Fibroblast of pulmonary artery (primary cell): ENCODE measurements at regions not wholly inside any gene's neighbourhood (a gene's known extent, or its start where the extent isn't known, plus 50 kb on each side); places are given as distances from the start of the nearest gene placed in this dataset.

Source experiments
- DNase-seq: peaks from one replicate; pipeline ENCODE4 v3.0.0-alpha.2; 2010; ENCODE audit warnings: low read depth
- H3K4me3 ChIP-seq: replicated peaks from 2 replicates; pipeline ENCODE4 v1.5.1; 2011; ENCODE audit warnings: low read depth, mild to moderate bottlenecking, control low read depth, low read length, moderate library complexity
- TF ChIP-seq, protein P1 (sequence below): IDR thresholded peaks from 2 replicates; pipeline ENCODE4 v1.5.1; 2011; ENCODE audit warnings: mild to moderate bottlenecking, control low read depth, low read length, inconsistent platforms; ENCODE audit errors: missing control alignments

DNA sequence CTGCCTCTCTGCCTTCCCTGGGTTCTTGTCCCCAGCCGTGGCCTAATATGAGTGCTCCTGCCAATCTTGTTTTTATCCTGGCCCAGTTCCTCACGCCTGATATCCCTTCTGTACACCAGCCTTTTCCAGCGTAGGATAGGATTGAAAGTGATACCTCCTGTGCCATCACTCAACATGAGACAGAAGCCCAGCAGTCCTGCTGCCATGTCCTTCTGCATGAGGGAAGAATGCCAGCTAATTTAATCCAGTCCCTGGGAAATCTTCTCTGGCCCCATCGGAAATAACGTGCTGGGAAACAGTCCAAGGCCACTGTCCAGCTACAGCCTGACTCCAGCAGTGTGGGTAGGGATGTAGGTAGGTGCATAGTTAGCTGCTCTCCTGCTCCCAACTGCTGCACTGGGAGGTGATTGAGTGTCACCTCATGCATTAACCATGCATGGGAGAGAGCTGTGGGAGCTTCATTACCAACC lies 92.0 kb upstream of the TPM1 start:
- no peak overlapping the region for H3K4me3 ChIP-seq
- DNase-seq: no peak
- TF ChIP-seq, protein P1, sequence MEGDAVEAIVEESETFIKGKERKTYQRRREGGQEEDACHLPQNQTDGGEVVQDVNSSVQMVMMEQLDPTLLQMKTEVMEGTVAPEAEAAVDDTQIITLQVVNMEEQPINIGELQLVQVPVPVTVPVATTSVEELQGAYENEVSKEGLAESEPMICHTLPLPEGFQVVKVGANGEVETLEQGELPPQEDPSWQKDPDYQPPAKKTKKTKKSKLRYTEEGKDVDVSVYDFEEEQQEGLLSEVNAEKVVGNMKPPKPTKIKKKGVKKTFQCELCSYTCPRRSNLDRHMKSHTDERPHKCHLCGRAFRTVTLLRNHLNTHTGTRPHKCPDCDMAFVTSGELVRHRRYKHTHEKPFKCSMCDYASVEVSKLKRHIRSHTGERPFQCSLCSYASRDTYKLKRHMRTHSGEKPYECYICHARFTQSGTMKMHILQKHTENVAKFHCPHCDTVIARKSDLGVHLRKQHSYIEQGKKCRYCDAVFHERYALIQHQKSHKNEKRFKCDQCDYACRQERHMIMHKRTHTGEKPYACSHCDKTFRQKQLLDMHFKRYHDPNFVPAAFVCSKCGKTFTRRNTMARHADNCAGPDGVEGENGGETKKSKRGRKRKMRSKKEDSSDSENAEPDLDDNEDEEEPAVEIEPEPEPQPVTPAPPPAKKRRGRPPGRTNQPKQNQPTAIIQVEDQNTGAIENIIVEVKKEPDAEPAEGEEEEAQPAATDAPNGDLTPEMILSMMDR: no peak

DNA sequence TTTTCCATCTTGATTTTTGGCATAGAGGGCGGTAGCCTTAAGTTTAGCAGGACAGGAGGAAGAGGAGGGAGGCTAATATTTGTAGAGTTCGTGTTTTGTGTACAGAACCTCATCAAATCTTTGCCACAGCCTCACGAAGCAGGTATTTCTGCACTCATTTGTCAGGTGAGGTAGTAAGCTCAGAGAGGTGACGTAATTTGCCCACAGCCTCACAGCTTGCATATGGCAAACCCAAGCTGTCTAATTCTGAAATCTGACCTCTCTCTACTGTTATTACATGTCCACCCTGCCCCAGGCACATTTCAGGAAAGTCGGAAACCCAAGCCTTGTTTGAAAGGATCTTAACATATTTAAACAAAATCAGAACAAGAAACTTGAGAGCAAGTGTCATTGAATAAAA lies 91.1 kb upstream of the TPM1 start:
- DNase-seq: no peak
- no peak overlapping the region for H3K4me3 ChIP-seq
- TF ChIP-seq, protein P1: no peak

DNA sequence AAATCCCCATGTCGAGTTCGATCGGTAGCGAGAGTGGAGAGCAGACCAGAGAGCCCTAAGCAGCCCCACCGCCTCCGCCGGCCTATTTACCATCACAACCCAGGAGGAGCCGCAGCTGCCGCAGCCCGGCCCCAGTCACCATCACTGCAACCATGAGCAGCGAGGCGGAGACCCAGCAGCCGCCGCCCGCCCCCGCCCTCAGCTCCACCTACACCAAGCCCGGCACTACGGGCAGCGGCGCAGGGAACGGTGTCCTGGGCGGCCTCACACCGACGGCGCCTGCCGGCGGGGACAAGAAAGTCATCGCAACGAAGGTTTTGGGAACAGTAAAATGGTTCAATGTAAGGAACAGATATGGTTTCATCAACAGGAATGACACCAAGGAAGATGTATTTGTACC lies 89.5 kb upstream of the TPM1 start:
- no peak overlapping the region for H3K4me3 ChIP-seq
- TF ChIP-seq, protein P1: no peak
- DNase-seq: no peak

DNA sequence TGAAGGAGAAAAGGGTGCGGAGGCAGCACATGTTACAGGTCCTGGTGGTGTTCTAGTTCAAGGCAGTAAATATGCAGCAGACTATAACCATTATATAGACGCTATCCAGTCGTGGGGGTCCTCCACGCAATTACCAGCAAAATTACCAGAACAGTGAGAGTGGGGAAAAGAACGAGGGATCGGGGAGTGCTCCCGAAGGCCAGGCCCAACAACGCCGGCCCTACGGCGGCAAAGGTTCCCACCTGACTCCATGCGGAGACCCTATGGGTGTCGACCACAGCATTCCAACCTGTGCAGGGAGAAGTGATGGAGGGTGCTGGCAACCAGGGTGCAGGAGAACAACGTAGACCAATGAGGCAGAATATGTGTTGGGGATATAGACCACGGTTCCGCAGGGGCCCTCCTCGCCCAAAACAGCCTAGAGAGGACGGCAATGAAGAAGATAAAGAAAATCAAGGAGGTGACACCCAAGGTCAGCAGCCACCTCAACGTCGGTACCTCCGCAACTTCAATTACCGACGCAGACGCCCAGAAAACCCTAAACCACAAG lies 89.0 kb upstream of the TPM1 start:
- TF ChIP-seq, protein P1: no peak
- H3K4me3 ChIP-seq: no peak overlapping the region
- no peak for DNase-seq

DNA sequence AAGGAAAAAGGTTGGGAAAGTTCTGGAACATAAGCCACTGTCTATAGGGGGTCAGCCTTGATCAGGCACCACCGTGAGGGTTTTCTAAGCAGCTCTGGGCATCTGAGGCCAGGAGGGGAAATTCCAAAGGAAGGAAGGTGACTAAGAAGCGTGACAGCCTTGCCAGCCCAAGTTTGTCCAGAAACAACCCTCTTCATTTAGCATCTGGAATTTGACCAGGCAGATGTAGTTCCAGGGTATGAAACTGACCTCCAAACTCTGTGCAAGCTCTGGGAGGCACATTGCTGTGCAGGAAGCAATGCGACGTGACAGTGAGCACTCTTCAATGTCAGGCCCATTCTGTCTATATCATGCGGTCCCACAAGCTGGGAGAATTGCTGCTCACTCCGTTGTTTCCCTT lies 85.4 kb upstream of the TPM1 start:
- peak; percentile 48 for DNase-seq
- TF ChIP-seq, protein P1: no peak
- no peak overlapping the region for H3K4me3 ChIP-seq

DNA sequence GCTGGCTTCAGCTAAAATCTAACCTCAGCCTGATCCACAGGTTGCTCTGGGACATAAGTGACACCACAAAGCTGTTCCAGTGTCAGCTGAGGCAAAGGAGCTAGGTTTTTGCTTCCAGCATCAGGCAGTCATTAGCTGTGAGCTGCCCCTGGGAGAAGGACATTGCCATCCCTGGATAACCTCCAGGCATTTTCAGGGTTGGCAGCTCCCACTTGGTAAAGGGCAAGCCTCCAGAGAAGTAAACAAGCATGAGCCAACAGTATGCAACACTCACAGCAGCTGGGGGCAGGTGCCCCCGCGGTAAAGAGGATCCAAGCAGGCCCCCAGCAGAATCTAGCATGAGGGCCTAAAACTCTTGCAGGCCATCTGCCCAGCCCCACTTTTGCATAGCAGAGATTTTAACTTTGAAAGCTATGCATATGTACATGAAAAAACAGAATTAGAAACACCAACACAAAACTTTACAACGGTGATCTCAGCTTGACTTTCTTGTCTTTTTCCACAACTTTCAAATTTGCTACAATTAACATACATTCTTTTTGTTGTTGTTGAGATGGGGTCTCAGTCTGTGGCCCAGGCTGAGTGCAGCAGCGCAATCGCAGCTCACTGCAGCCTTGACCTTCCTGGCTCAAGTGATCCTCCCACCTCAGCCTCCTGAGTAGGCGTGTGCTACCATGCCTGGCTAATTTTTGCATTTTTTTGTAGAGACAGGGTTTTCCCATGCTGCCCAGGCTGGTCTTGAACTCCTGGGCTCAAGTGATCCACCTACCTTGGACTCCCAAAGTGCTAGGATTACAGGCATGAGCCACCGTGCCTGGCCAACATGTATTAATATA lies 83.8 kb upstream of the TPM1 start:
- TF ChIP-seq, protein P1: no peak
- DNase-seq: no peak
- no peak overlapping the region for H3K4me3 ChIP-seq
